SK-N-SH treated with all-trans-retinoic acid at 6 μM for 48 hours (cell line): ENCODE measurements at regions not wholly inside any gene's neighbourhood (a gene's known extent, or its start where the extent isn't known, plus 50 kb on each side); places are given as distances from the start of the nearest gene placed in this dataset.

Experiments
- ATAC-seq: fragments of 200-7000 bp; cut with Tn5 transposase; 3 replicates; pipeline ENCODE4 v1.9.1; 2020; ENCODE audit warnings: mild to moderate bottlenecking, moderate library complexity
- ARNTL ChIP-seq: fragments of 450-650 bp; formaldehyde crosslinking; IDR thresholded peaks from 2 replicates; pipeline ENCODE4 v1.5.0; 2020; ENCODE audit warnings: low read depth, mild to moderate bottlenecking, moderate library complexity, borderline replicate concordance
- BACH2 ChIP-seq: fragments of 250-450 bp; sonication (Bioruptor Pico); IDR thresholded peaks from 2 replicates; pipeline ENCODE4 v1.9.0; 2021; ENCODE audit warnings: mild to moderate bottlenecking, borderline replicate concordance
- CSDC2 ChIP-seq: fragments of 250-450 bp; sonication (Bioruptor Pico); IDR thresholded peaks from 2 replicates; pipeline ENCODE4 v1.5.0; 2020; ENCODE audit warnings: mild to moderate bottlenecking, moderate library complexity
- GLIS3 ChIP-seq: fragments of 250-450 bp; sonication (Bioruptor Pico); IDR thresholded peaks from 2 replicates; pipeline ENCODE4 v1.5.0; 2020; ENCODE audit warnings: mild to moderate bottlenecking, moderate library complexity
- ISL1 ChIP-seq: fragments of 250-450 bp; sonication (Bioruptor Pico); IDR thresholded peaks from 2 replicates; pipeline ENCODE4 v2.1.2; 2022; ENCODE audit warnings: mild to moderate bottlenecking, moderate library complexity
- PPARA ChIP-seq: fragments of 250-450 bp; sonication (Bioruptor Pico); IDR thresholded peaks from 2 replicates; pipeline ENCODE4 v1.5.0; 2020; ENCODE audit warnings: mild to moderate bottlenecking, borderline replicate concordance
- TCF4 ChIP-seq: fragments of 250-450 bp; sonication (Bioruptor Pico); IDR thresholded peaks from 2 replicates; pipeline ENCODE4 v1.8.0; 2021; ENCODE audit warnings: mild to moderate bottlenecking, moderate library complexity, borderline replicate concordance
- ZC3H10 ChIP-seq: fragments of 250-450 bp; sonication (Bioruptor Pico); IDR thresholded peaks from 2 replicates; pipeline ENCODE4 v1.5.1; 2021; ENCODE audit warnings: mild to moderate bottlenecking, moderate library complexity
- ZFP3 ChIP-seq: fragments of 250-450 bp; sonication (Bioruptor Pico); IDR thresholded peaks from 2 replicates; pipeline ENCODE4 v1.5.0; 2020; ENCODE audit warnings: mild to moderate bottlenecking, moderate library complexity
- ZFP30 ChIP-seq: fragments of 450-650 bp; formaldehyde crosslinking; IDR thresholded peaks from 2 replicates; pipeline ENCODE4 v1.5.0; 2022; ENCODE audit warnings: mild to moderate bottlenecking, moderate library complexity
- ZNF565 ChIP-seq: fragments of 450-650 bp; formaldehyde crosslinking; conservative IDR thresholded peaks from 2 replicates; pipeline ENCODE4 v1.5.0; 2020; ENCODE audit warnings: low read depth, mild to moderate bottlenecking, moderate library complexity
- ZNF70 ChIP-seq: fragments of 450-650 bp; formaldehyde crosslinking; IDR thresholded peaks from 2 replicates; pipeline ENCODE4 v1.5.0; 2020; ENCODE audit warnings: mild to moderate bottlenecking, moderate library complexity
- TF ChIP-seq, protein P1 (sequence below): fragments of 250-450 bp; sonication (Bioruptor Pico); IDR thresholded peaks from 2 replicates; pipeline ENCODE4 v1.8.0; 2021; ENCODE audit warnings: low read depth, mild to moderate bottlenecking, moderate library complexity, borderline replicate concordance

DNA sequence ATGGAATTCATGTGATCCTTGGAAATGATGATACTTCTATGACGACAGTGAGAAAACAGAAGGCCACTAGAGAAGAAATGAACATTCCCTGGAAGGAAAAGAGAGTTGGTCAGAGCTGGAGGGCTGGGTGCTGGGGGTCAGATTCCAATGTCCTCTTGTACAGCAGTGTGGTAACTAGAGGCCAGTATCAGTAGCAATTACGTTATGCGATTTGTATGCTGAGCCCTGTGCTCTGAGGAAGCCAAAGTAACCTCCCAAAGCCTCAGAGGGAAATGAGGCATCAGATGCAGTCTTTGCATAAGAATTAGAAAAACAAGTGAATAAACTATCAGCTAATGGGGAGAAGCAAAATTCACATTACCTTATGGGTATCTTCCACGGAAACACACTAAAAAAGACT lies 65.5 kb upstream of the SLC4A11 start:
- TF ChIP-seq ZC3H10 (CRISPR knock-in tag) (no peak), ISL1 (CRISPR knock-in tag) (no peak)
- no peak for ATAC-seq

DNA sequence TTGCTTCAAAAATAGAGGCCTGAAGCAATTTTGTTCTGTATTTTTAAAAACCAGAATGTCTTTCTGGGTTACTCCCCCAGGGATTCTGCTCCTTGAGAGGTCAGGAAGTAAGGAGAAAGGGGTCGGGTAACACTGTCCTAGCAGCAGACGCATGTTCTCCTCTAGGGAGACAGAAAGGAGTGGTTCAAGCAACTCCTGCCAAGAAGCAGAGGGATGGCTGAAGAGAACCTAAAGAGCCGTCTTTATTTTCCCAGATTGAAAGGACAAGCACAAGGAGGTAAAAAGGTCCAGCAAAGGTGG lies 58.0 kb upstream of the SLC4A11 start:
- TF ChIP-seq BACH2 (CRISPR knock-in tag) = no peak
- no peak for TF ChIP-seq TCF4 (CRISPR knock-in tag)
- no peak for TF ChIP-seq ZNF565 (CRISPR knock-in tag)
- no peak for TF ChIP-seq CSDC2 (CRISPR knock-in tag)
- ATAC-seq = no peak

DNA sequence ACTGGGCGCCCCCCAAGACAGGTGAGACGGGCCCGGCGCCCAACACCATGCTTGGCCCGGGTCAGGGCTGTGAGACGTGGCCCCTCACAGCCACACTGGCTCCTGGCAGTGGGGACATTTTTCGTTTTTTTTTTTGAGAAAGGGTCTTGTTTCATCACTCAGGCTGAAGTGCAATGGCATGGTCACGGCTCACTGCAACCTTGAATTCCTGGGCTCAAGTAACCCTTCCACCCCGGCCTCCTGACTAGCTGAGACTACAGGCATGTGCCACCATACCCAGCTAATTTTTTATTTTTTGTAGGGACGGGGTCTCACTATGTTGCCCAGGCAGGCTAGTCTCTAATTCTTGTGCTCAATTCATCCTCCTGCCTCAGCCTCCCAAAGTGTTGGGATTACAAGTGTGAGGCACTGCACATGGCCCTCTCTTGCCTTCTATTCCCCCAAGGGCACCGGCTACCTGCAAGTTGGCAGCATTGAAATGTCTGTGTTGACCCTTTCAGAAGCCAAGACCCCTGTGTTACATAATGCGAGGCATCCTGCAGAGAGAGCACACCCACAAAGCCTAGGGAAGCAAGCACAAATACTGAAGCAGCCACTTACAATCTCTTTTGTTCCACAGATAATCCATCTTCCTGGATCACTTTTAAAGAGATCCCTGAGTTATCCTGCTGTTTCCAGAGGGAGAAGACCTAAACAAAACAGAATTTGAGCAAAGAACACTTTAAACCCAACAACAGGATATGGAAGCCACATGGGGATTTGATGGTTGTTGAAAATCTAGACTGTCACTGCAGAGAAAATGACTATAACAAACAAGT lies 57.5 kb upstream of the SLC4A11 start:
- TF ChIP-seq ZFP30 (CRISPR knock-in tag) (no peak), PPARA (CRISPR knock-in tag) (no peak), GLIS3 (CRISPR knock-in tag) (no peak), BACH2 (CRISPR knock-in tag) (no peak), ZFP3 (CRISPR knock-in tag) (no peak), ZNF70 (no peak), ARNTL (CRISPR knock-in tag) (no peak), CSDC2 (CRISPR knock-in tag) (no peak)
- TF ChIP-seq, protein P1, sequence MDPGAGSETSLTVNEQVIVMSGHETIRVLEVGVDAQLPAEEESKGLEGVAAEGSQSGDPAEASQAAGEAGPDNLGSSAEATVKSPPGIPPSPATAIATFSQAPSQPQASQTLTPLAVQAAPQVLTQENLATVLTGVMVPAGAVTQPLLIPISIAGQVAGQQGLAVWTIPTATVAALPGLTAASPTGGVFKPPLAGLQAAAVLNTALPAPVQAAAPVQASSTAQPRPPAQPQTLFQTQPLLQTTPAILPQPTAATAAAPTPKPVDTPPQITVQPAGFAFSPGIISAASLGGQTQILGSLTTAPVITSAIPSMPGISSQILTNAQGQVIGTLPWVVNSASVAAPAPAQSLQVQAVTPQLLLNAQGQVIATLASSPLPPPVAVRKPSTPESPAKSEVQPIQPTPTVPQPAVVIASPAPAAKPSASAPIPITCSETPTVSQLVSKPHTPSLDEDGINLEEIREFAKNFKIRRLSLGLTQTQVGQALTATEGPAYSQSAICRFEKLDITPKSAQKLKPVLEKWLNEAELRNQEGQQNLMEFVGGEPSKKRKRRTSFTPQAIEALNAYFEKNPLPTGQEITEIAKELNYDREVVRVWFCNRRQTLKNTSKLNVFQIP (CRISPR knock-in tag) = no peak
- ATAC-seq = no peak
